ENCODE measurements at regions not wholly inside any gene's neighbourhood (a gene's known extent, or its start where the extent isn't known, plus 50 kb on each side); places are given as distances from the start of the nearest gene placed in this dataset.
A peak's percentile ranks its signal among the peaks of the same experiment; 100 is the strongest.

DNA sequence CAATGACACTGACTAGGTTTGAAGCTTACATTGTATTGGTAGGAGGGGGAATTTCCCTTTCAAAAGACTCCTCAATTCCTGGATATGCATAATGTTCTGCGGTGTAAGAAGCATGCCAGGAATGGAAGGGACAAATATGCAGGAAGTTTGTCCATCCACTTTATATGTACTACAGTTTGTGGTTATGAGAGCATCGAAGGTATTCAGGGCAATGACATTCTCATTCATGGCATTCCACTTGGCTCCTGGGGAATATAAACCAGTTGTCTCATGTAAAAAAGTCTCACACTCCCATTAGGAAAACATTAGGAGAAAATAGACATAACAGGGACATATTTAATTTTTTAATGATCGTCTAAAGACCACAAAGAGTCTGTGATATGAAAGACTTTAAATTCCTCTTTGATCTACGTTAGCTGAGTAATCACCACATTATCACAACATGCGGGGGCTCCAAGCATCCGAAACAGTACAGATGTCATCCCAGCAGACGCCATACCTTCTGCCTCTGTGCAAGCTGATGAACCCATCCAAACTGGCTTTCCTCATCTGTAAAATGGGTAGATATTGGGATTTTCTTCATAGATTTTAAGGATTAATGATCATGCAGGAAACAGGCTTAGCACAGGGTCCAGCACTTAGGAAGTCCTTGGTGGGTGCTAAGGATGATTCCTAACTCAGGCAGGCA is 675.3 kb downstream of the INHBA start:
- DNase-seq = no peak

DNA sequence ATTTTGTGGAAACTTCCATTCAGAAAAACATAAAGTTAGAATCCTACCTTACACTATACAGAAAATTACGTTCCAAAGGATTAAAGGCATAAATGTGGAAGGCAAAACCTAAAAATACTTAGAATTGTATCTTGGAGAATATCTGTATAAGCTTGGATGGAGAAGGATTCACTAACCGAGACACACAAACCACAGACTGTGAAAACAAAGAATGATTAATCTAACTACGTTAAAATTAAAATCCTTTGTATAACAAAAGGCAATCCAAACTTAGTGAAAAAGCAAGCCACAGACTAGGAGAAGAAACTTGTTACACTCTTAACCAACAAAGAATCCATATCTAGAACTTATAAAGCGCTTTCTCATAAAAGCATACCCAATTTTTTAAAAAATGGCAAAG is 678.8 kb downstream of the INHBA start:
- DNase-seq = no peak

DNA sequence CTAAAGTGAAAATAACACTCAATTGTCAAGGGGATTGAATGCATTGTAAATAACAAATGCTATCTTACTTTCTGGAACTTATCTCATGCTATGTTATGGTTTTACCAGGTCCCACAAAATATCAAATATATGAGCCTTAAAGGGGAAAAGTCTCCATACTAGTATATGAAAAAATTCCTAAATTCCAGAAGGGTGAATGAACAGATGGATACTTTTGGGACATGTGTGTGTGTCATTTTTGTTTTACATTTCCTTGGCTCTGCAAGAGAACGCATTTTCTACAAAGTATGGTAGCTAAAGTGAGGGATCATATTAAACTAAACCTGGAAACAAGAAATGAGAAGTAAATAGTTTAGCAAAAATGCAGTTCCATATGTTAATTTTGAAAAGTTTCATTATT is 682.8 kb downstream of the INHBA start:
- no peak for DNase-seq

DNA sequence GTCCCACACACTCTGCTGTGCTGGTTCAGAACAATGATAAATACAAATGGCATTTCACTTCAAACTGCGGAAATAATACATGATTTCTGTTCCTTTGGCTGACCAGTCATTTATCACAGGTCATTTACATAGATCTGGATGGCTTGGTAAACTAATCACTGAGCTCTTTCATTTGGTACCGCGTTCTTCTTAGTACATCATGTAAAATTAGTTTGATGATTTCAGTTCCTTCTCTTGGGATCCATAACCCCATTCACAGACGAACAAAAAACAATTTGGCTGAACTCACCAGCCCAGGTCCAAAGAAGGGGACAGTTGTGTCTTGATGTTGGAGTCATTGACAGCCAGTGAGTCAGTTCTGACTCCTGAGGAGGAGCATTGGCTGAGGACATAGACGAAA is 689.8 kb downstream of the INHBA start:
- DNase-seq = no peak

DNA sequence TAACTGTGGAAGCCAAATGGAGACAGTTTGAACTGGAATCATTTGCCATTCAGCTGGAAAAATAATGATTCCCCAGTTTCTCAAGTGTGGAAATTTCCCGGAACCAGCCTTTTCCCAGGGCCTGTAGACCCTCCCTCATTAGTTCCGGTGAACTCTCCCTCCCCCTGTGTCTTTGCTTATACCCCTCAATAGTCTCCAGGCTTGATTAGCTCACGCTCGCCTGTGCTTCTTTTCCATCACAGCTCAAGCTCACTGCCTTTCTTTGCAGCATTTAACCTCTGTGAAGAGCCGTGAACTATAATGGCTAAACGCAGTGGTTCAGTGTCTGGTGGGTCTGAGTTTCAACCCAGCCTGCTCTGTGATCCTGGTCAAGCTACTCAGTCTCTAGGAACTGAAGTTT is 690.8 kb downstream of the INHBA start:
- no peak for DNase-seq

DNA sequence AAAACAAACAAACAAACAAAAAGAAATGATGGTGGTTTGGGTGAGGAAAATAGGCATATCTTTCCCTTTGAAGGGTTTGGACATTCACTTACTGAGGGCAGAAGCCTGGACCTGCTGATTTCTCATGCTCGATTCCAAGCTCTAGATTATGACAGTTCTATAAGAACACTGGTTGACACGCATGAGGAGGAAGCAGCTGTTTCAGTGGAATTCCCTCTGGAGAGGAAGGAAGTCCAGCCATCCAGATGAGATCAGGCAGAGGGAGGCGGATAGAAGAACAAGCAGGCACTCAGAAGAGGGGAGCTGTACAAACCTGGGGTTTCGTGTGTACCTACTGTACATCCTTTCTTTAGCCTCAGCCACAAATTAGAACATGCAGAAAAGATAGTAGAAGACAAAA is 691.9 kb downstream of the INHBA start:
- no peak for DNase-seq

DNA sequence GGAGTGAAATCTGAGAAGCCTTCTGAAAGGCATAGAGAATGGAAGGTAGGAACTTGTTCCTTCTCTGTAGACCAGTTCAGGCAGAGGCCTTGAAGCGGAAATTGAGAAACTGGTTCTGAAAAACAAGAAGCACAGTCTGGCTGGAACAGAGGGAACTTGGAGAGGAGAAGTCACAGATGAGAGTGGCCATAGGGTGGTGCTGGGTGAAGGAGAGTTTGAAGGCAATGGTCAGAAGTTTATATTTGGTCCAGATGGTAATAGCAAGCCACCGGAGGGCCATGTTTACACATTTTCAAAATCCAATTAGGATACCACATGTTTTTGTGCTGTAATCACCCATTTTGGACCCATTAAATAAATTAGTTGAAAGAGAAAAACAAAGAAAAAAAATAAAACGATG is 692.5 kb downstream of the INHBA start:
- DNase-seq = no peak

DNA sequence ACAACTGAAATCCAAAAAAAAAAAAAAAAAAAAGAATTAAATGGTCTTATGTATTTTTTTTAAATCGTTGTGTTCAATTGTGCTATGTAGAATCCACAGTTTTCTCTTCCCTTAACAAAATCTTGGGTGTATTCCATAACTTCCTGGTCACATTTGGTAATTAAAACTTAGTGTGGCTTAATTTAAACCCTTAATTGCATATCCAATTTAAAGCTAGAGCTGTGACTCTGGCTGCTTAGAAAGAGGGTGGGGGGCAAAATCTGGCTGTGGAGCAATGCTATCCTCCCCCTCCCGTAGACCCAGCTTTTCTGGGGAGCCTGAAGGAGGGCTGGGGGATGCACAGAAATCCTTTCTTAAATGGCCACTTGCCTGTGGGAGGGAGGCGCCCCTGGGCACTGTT is 695.1 kb downstream of the INHBA start:
- DNase-seq = no peak

DNA sequence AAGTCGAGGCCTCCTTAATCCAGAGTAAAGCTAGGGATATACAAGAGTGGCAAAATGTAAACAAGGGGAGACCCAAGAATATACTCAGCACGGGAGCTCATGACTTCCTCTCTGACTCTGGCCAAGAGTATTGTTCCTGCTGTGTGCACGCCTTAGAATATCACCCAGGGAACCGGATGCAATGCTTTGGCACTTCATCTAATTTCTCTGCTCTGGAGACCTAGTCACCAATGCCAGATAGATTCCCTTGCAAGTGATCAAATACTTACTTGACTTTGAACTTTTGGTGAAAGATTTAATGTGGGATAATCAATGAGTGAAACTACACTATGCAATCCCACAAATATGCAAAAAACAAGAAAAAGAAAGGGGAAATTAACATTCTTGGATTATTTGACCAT is 695.5 kb downstream of the INHBA start:
- DNase-seq = no peak

DNA sequence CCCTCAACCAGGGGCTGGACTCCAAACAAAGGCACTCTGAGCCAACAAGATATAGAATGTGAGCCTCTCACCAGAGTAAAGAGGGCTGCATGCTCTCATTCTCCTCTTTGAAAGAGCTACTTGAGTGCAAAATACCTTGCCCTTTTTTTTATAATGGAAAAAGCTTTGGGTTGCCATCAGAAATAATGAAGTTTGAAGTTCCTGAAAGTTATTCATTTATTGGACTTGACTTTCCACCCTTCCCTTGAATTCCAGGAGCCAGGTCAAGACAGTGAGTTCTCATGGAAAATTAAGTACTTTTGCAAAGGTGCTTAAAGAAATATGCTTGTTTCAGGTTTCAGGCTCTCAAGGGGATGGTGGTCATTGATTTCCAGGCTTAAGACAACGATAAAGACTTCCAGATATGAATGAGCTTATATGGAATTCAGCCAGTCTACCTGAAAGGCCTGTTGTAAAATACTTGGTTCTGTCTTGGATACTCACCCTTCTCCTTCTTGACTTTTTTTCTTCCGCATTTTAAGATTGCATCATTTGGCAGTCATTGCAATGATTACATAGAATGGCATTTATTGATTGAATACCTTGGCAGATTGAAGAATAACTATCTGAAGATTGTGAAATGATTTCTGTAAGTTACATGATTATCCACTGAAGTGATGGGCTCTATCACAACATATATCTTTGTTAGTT is 696.4 kb downstream of the INHBA start:
- no peak for DNase-seq

DNA sequence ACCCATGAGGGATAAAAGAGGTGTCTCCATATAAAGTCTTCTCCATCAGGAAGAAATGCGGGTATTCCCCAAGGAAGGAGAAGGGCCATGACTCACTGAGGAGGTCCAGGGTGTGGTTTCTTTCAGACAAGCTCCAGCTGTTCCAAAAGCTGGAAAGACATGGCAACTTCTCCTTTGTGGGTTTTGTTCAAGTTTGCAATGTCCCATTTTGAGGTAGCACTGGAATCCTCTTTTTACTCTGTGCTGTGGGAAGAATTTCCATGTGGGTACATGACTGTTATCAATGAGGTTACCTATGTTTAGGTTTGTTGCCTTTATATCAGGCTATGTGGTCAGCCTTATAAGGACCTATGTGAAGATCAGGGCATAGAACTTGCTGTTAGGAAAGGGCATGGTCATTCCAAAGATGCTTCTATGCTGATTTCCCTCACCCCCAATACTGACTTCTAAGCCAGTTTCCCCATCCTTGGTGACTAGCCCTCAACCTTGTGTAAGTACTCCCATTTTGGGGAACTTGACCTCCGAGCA is 697.5 kb downstream of the INHBA start:
- DNase-seq = no peak

DNA sequence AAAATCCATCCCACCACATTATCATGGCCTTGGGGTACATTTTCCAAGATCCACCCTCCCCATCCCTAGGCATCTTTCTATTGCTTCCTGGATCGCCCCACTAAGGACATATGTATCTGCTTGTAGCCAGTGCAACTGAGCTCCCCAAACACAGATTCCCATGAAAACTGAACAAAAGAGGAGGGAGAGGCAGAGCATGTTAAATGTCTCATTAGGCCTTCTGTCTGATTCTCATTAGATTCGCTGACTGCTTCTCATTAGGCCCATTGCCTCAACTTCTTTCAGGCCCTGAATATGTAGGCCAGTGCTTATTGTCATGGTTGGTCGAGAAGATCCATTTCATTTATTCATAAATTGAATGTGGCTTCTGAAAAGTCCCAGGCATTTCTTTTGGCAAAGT is 698.9 kb downstream of the INHBA start:
- no peak for DNase-seq

DNA sequence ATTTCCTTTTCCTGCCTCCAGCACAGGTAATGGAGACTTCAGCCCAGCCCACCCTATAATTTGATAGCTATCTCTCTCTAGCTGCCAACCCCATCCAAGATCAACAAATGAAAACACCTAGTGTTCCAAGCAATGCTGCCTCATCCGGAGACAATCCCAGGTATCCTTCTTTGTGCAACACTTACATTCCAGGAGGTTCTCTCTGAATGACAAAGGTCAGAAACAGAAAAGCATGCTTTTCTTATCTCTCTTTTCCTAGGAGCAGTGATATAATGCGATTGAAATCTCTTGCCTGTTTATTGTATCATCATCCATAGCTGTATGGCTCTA is 699.3 kb downstream of the INHBA start:
- no peak for DNase-seq

DNA sequence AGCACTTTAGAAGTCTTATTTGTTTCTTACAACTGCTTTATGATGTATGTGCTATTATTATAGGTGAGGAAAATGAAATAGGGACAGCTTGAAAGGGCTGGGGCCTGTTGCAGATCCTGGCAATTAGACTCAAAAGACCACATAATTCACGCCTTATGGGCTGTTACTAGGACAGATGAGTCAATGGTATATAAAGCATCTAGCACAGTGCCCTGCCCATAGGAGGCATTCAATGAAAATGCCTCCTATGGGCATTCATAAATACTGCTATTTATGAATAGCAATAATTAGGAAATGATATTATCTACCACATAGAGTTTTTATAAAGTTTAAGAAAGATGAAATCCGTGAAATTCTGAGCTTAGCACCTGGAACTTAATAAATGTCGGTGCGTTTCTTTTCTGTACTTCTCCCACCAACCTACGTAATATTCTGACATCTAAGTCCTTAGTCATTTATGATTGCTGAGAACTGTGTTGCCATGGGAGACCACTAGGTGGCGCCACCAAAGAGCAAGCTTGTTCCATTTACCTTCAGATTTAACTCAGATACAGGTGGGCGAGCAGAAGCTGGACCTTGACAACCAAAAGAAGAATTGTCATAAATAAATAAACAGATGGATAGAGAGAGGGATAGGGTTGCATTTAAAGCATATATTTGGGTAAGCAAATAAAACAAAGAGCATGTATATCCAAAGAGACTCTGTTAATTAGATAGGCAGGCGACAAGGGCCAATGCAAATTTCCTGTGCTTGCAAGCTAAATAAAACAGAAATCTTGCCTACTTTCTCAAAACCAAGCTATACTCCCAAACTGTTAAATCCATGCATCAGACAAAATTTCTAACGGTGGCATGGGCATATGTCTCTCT is 699.9 kb downstream of the INHBA start:
- DNase-seq = peak in 1 of 2 donors; percentile 9

DNA sequence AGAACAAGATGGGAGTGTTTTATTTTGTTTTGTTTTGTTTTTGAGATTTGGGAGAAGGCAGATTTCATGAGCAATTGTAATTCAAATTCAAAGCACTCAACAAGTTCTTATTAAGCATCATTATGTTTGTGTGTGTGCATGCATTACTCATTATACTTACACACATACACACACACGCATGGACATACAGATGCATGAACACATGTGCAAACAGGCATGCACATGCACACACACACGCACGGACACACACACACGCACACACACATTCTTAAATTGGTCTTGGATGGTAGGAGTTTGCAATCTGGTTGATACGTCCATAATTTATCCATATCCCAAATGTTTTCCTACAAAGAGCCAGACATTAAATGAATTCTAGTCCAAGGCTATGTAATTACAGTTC is 702.8 kb downstream of the INHBA start:
- no peak for DNase-seq

DNA sequence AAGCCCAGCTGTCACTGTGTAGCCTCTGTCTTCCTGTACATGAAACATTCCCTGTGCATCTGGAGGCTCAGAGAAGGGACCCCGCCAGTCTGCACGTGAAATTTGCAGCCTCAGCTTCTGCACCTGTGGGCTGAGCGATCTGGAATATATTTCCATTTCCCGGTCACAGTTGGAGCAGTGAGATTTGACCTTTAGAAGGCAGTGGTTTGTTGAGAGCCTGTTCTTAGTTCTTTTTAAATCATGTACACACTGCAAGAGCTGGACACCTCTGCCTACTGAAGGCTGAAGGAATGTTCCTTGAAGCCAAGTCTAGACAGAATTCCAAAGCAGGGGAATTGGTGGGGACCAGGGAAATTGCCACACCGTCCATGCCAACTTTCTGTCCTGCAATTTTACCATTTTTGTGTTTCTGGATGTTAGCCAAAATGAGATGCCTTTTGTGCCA is 706.6 kb downstream of the INHBA start:
- DNase-seq = no peak

DNA sequence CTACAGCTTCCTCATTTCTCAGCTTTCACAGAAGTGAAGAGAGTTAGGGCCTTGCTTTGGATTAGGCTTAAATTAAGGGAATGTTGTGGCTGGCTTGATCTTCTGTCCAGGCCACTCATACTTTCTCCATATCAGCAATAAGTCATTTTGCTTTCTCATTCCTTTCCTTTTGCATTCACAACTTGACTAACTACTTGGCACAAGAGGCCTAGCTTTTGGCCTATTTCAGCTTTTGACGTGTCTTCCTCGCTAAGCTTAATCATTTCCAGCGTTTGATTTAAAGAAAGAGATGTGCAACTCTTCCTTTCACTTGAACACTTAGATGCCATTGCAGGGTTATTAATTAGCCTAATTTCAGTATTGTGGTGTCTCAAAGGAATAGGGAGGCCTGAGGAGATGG is 712.0 kb downstream of the INHBA start:
- DNase-seq = no peak

DNA sequence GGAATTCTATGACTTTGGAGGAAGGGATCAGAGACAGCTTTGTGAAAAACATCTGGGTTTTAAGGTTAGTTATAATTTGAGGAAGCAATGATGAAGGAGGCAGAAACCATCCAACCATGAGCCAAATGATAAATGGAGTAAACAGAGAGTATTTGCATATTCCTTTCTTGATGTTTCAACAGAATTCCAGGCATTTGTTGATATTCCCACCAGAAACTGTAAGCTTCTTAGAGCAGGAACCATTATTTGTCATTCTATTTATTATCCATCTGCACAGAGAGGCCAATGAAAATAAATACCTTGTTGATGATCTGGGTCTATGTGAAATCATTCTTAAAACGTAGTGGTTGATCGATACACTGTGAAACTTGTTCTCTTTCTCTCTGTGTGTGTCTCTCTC is 715.3 kb downstream of the INHBA start:
- DNase-seq = no peak

DNA sequence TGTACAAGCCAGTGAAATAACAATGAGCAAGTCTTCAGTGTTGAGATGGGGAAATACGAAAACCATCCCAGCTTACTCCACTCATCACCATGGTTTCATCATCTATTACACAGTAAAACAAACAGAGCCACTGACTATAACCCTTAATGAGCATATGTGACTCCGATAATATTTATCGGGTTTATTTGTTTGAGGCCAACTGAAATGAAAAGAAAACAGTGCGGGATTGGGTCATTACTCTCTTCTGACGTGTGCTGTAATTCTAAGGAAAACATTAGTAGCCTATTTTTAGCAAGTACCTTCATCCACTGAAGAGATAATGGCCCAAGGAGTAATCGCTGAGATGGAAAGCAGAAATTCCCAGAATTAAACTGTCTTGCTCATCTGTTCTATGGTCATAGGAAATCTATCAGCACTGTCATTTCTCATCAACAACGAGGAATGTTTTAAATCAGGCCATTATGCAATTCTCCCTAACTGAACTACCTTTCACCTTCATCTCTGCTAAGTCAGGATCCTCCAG is 716.5 kb downstream of the INHBA start:
- no peak for DNase-seq

DNA sequence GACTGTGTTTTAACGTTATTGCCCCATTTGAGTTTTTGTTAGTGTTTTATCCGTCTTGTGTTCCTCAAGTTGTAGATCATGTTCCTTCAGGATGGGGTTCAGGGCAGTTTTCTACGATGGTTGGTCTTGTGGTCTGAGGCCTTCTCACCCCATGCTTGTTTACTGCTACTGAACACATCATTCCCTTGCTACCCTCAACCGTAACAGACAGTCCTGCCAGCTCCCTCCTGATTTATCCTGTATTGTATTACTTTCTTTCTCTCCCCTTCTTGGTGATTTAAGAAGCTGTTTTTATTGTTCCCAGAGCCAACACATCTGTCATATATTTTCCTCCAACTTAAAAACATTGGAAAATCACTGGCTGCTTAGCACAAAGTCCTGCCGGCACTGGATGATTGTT is 719.8 kb downstream of the INHBA start:
- DNase-seq = no peak

DNA sequence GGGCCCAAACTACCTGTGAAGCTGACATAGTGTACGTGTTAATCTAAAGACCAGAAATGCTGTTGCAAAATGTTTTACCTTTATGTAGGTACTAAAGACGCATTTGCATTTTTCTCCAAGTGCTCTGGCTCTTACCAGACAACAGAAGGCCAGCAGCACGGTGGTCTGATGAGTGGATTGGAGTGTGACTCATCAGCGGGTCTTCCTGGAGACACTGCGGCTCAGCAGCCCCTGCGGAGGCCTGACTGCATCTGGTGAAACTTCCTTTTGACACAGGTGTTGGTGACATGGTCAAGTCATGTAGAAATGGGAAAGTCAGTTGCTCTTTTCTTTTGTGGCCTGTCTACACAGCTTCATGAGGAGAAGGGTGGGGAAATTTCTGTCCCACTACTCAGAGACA is 723.6 kb downstream of the INHBA start:
- no peak for DNase-seq

DNA sequence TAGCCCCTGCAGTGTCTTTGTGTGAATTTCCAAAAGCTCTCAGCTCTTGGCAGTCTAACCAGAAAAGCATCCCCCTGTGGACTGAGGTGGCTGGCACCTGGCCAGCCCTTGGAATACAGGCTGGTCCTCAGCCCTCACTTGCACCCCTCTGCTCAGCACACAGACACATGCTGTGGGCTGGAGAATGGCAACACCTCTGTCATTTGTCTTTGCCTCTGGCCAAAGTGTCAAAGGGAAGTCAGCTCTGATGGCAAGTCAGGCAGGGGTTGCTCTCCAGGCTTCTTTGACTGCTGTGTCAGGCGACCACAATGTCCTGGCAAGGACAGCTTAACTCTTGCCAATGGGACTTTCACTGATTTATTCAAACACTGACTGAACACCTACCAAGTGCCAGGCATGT is 724.8 kb downstream of the INHBA start:
- no peak for DNase-seq

DNA sequence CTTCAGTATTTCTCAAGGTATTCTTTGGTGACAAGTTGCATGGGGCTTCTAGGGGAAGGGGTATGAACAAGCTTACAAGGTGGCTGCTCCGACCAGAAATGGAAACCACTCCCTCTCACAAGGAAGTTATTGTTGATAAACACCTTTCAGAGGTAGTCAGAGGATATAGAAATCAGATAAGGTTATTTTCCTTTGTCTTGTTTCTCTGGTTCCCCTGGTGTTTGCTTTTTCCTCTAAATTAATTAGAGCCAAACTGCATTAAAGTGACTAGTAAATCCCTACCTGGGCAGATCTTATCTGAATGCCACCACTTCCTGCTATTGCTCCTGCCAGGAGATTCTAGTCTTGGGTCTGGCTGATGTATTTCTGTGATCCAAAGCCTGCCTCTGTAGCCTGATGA is 725.4 kb downstream of the INHBA start:
- no peak for DNase-seq

DNA sequence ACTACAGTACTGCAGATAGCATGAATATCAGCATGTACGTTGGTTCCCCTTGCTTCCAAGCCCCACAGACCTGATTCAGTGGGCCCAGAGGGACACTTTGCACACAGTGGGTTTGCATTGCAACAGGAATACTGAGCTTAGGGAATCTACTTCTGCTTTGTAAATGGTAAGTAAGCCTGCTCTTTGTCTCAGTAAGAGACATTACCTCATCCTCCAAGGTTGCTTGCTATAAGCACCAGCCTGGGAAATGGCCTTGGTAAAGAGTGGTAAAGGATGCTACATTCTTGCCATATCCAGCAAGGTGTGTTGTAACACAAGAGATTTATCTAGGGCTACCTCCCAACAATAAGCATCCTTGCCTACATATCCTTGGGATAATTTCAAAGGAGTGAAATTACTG is 730.5 kb downstream of the INHBA start:
- DNase-seq = no peak
